HEK293 (cell line): ENCODE measurements at regions not wholly inside any gene's neighbourhood (a gene's known extent, or its start where the extent isn't known, plus 50 kb on each side); places are given as distances from the start of the nearest gene placed in this dataset.

ENCODE experiments used
- CTCF ChIA-PET: fragments of 350-600 bp; formaldehyde crosslinking; extraction: SDS; loops from one replicate; lab custom pipeline; 2021; ENCODE audit warnings: antibody characterized with exemption; lab: Yijun Ruan, JAX
- POLR2A ChIA-PET: fragments of 300-600 bp; formaldehyde crosslinking; extraction: SDS; loops from one replicate; lab custom pipeline; 2020; ENCODE audit warnings: antibody characterized with exemption, inconsistent platforms; lab: Yijun Ruan, JAX
- H3K27ac ChIP-seq: fragments of 200-500 bp; sonication (Bioruptor generic); 2 replicates; pipeline ENCODE4 v1.5.1; 2014; ENCODE audit warnings: low read depth, low read length, control low read depth, inconsistent platforms; ENCODE audit errors: extremely low read depth
- H3K36me3 ChIP-seq, 2 experiments: fragments of 200-500 bp in 1 of 2; sonication (Bioruptor generic) in 1 of 2; 1 replicate in 1 of 2; 2 replicates in 1 of 2; pipeline ENCODE4 v1.5.1; 2014 to 2017; ENCODE audit warnings: inconsistent platforms in 2 of 2, low read length in 2 of 2; ENCODE audit not compliant: control insufficient read depth in 2 of 2, insufficient read depth in 1 of 2
- H3K4me1 ChIP-seq: fragments of 200-500 bp; sonication (Bioruptor generic); 2 replicates; pipeline ENCODE4 v1.5.1; 2014; ENCODE audit warnings: mild to moderate bottlenecking, low read length, inconsistent platforms; ENCODE audit not compliant: control insufficient read depth, insufficient read depth
- H3K4me3 ChIP-seq: 2 replicates; pipeline ENCODE4 v1.5.1; 2011; ENCODE audit warnings: low read depth, mild to moderate bottlenecking, control low read depth, low read length, moderate library complexity
- H3K9me3 ChIP-seq: fragments of 200-500 bp; sonication (Bioruptor generic); 2 replicates; pipeline ENCODE4 v1.5.1; 2014; ENCODE audit warnings: low read depth, low read length, inconsistent platforms; ENCODE audit not compliant: control insufficient read depth, insufficient read depth
- GFI1B ChIP-seq: fragments of 450-650 bp; formaldehyde crosslinking; IDR thresholded peaks from 2 replicates; pipeline ENCODE4 v1.5.1; 2016; ENCODE audit warnings: missing biosample characterization, missing genetic modification characterization
- SCRT2 ChIP-seq: fragments of 450-650 bp; formaldehyde crosslinking; IDR thresholded peaks from 2 replicates; pipeline ENCODE4 v1.5.1; 2016; ENCODE audit warnings: missing biosample characterization, missing genetic modification characterization
- SP3 ChIP-seq: fragments of 450-650 bp; formaldehyde crosslinking; IDR thresholded peaks from 2 replicates; pipeline ENCODE4 v1.5.1; 2016; ENCODE audit warnings: missing biosample characterization, missing genetic modification characterization
- YY2 ChIP-seq: fragments of 450-650 bp; formaldehyde crosslinking; IDR thresholded peaks from 2 replicates; pipeline ENCODE4 v1.5.1; 2016; ENCODE audit warnings: missing biosample characterization, missing genetic modification characterization
- ZBTB21 ChIP-seq: fragments of 450-650 bp; formaldehyde crosslinking; IDR thresholded peaks from 2 replicates; pipeline ENCODE4 v1.5.1; 2017; ENCODE audit warnings: missing biosample characterization, missing genetic modification characterization
- ZNF132 ChIP-seq: fragments of 450-650 bp; formaldehyde crosslinking; IDR thresholded peaks from 2 replicates; pipeline ENCODE4 v1.5.1; 2017; ENCODE audit warnings: missing biosample characterization, missing genetic modification characterization, borderline replicate concordance
- ZNF155 ChIP-seq: fragments of 450-650 bp; formaldehyde crosslinking; IDR thresholded peaks from 2 replicates; pipeline ENCODE4 v1.5.1; 2016; ENCODE audit warnings: missing biosample characterization, missing genetic modification characterization
- ZNF341 ChIP-seq: fragments of 450-650 bp; formaldehyde crosslinking; IDR thresholded peaks from 2 replicates; pipeline ENCODE4; 2016; ENCODE audit warnings: low read depth, missing biosample characterization, missing genetic modification characterization
- ZNF548 ChIP-seq: fragments of 450-650 bp; formaldehyde crosslinking; IDR thresholded peaks from 2 replicates; pipeline ENCODE4 v1.5.1; 2016; ENCODE audit warnings: missing biosample characterization, missing genetic modification characterization
- ZNF549 ChIP-seq: fragments of 450-650 bp; IDR thresholded peaks from 2 replicates; pipeline ENCODE4 v1.5.1; 2018; ENCODE audit warnings: missing biosample characterization, missing genetic modification characterization, mild to moderate bottlenecking, inconsistent platforms, moderate library complexity
- ZNF555 ChIP-seq: fragments of 450-650 bp; formaldehyde crosslinking; conservative IDR thresholded peaks from 2 replicates; pipeline ENCODE4 v1.5.1; 2017; ENCODE audit warnings: missing biosample characterization, mild to moderate bottlenecking, missing genetic modification characterization, inconsistent platforms
- ZNF660 ChIP-seq: fragments of 450-650 bp; IDR thresholded peaks from 2 replicates; pipeline ENCODE4 v1.5.1; 2018; ENCODE audit warnings: missing biosample characterization, mild to moderate bottlenecking, missing genetic modification characterization
- TF ChIP-seq, protein P1 (sequence below): fragments of 450-650 bp; formaldehyde crosslinking; IDR thresholded peaks from 2 replicates; pipeline ENCODE4 v1.5.1; 2016; ENCODE audit warnings: missing biosample characterization, missing genetic modification characterization
- TF ChIP-seq, protein P2 (sequence below): fragments of 450-650 bp; formaldehyde crosslinking; IDR thresholded peaks from 2 replicates; pipeline ENCODE4 v1.5.1; 2016; ENCODE audit warnings: missing biosample characterization, missing genetic modification characterization
- TF ChIP-seq, protein P3 (sequence below): fragments of 450-650 bp; formaldehyde crosslinking; IDR thresholded peaks from 2 replicates; pipeline ENCODE4 v1.5.1; 2017; ENCODE audit warnings: missing biosample characterization, missing genetic modification characterization

DNA sequence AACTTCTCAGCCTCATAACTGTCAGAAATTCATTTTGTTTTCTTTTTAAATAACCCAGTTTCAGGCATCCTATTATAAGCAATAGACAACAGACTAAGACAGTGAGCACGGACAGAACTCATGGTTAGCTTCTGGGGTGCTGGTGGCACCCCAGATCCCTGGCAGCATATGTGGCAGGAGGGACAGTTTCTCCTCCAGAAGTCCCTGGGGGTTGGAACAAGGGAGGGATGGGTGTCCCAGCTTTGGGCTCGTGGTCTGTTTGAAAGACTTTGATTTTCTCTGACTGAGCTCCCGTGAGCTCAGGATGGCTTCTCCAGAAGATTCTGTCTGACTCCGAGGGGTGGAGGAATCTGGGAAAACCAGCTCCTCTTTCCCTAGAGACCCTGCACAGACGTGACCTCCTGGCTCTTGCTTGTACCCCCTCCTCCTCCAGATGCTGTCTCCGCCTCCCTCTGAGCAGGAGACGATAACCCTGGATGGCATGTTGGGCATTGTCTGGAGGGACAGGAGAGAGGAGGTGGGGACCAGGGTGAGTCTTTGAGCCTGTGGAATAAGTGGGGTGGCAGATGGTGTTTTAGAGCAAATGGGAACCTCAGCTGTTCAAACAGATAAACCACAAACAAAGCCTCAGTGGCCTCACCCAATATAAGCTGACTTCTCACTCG lies 421.1 kb downstream of the GLRX3 start (continued):
- TF ChIP-seq, protein P1, sequence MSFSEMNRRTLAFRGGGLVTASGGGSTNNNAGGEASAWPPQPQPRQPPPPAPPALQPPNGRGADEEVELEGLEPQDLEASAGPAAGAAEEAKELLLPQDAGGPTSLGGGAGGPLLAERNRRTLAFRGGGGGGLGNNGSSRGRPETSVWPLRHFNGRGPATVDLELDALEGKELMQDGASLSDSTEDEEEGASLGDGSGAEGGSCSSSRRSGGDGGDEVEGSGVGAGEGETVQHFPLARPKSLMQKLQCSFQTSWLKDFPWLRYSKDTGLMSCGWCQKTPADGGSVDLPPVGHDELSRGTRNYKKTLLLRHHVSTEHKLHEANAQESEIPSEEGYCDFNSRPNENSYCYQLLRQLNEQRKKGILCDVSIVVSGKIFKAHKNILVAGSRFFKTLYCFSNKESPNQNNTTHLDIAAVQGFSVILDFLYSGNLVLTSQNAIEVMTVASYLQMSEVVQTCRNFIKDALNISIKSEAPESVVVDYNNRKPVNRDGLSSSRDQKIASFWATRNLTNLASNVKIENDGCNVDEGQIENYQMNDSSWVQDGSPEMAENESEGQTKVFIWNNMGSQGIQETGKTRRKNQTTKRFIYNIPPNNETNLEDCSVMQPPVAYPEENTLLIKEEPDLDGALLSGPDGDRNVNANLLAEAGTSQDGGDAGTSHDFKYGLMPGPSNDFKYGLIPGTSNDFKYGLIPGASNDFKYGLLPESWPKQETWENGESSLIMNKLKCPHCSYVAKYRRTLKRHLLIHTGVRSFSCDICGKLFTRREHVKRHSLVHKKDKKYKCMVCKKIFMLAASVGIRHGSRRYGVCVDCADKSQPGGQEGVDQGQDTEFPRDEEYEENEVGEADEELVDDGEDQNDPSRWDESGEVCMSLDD, result no peak
- no peak for TF ChIP-seq ZBTB21 (tag by site-specific recombination)
- no peak for TF ChIP-seq SP3

DNA sequence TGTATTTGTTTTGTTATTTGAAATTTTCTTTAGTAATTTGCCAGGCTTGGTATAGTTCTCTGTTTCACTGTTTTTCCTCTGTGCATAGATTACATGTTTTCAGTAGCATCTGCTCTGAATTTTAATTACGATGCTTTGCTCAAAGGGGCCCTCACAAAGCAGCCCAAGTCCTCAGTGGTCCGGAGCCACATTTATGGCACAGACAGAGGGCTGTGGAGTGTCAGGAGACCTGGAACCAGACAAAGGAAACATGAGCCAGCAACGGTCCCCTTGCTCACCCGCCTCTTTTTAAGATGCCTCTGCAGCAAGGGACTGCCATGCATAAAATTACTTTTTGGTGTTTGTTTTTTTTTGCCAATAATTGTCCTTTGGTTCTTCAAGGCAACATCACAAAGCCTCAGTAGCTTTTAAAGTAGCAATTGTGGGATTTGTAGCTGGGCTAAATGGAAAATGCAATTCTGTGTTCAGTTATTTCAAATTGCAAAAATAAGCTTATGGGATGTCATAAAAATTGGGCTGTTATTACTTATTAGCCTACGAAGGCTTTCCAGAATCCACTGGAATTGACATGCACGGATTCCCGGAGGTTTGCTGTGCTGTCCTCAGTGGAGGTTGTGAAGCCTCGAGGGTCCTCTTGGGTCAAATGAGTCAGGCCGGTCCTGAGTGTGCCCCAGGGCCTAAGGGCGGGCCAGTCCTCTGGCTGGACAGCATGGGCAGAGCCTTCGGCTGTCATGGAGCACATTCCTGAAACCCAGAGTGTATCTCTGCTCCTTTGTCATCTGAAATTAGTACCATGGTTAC lies 422.8 kb downstream of the GLRX3 start:
- Histone ChIP-seq H3K27ac (no peak overlapping the region), H3K4me1 (no peaks in the 10 kb centered on the region), H3K9me3 (no peaks in the 10 kb centered on the region), H3K36me3 (no peaks in the 10 kb centered on the region), H3K4me3 (no peak overlapping the region)
- POLR2A ChIA-PET, result no interaction called here
- TF ChIP-seq ZNF548 (tag by site-specific recombination) (no peak), ZNF341 (tag by site-specific recombination) (no peak), ZNF660 (tag by site-specific recombination) (no peak), YY2 (tag by site-specific recombination) (no peak), SCRT2 (tag by site-specific recombination) (no peak), ZNF132 (tag by site-specific recombination) (no peak)
- TF ChIP-seq, protein P2, sequence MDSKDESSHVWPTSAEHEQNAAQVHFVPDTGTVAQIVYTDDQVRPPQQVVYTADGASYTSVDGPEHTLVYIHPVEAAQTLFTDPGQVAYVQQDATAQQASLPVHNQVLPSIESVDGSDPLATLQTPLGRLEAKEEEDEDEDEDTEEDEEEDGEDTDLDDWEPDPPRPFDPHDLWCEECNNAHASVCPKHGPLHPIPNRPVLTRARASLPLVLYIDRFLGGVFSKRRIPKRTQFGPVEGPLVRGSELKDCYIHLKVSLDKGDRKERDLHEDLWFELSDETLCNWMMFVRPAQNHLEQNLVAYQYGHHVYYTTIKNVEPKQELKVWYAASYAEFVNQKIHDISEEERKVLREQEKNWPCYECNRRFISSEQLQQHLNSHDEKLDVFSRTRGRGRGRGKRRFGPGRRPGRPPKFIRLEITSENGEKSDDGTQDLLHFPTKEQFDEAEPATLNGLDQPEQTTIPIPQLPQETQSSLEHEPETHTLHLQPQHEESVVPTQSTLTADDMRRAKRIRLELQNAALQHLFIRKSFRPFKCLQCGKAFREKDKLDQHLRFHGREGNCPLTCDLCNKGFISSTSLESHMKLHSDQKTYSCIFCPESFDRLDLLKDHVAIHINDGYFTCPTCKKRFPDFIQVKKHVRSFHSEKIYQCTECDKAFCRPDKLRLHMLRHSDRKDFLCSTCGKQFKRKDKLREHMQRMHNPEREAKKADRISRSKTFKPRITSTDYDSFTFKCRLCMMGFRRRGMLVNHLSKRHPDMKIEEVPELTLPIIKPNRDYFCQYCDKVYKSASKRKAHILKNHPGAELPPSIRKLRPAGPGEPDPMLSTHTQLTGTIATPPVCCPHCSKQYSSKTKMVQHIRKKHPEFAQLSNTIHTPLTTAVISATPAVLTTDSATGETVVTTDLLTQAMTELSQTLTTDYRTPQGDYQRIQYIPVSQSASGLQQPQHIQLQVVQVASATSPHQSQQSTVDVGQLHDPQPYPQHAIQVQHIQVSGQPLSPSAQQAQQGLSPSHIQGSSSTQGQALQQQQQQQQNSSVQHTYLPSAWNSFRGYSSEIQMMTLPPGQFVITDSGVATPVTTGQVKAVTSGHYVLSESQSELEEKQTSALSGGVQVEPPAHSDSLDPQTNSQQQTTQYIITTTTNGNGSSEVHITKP, result no peak
- CTCF ChIA-PET, result no interaction called here

DNA sequence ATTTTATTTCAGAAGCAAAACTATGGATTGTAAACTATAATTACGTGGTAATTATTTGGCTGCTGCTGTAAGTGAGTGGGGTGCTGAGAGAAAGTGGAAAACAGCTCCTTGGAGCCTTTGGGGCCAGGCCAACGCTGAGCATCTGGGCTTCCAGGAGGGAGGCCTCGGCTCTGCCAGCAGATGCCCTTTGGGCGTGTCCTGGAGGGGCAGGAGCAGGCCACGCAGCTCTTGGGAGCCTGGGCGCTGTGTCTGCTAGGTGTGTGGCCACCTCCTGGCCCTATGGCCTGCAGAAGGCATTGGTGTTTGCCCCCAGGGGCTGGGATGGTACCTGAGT lies 423.3 kb downstream of the GLRX3 start:
- Histone ChIP-seq H3K36me3 (no peaks in the 10 kb centered on the region), H3K27ac (no peak overlapping the region), H3K9me3 (no peaks in the 10 kb centered on the region), H3K4me3 (no peak overlapping the region), H3K4me1 (no peaks in the 10 kb centered on the region)
- ChIA-PET CTCF (no interaction called here), POLR2A (no interaction called here)
- TF ChIP-seq, protein P3, sequence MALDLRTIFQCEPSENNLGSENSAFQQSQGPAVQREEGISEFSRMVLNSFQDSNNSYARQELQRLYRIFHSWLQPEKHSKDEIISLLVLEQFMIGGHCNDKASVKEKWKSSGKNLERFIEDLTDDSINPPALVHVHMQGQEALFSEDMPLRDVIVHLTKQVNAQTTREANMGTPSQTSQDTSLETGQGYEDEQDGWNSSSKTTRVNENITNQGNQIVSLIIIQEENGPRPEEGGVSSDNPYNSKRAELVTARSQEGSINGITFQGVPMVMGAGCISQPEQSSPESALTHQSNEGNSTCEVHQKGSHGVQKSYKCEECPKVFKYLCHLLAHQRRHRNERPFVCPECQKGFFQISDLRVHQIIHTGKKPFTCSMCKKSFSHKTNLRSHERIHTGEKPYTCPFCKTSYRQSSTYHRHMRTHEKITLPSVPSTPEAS (tag by site-specific recombination), result no peak
- no peak for TF ChIP-seq ZNF549 (tag by site-specific recombination)
- TF ChIP-seq GFI1B (tag by site-specific recombination), result no peak
- TF ChIP-seq ZNF155 (tag by site-specific recombination), result no peak
- no peak for TF ChIP-seq ZNF555
